Stimulated activated CD4-positive, alpha-beta T cell treated with anti-CD3 and anti-CD28 coated beads, TNF-alpha, amount 100 ng/mL, for 48 hours (primary cell): ENCODE measurements at regions not wholly inside any gene's neighbourhood (a gene's known extent, or its start where the extent isn't known, plus 50 kb on each side); places are given as distances from the start of the nearest gene placed in this dataset.
"Not testable (repeated sequence)": the region's sequence is repeated elsewhere in the genome, so short reads cannot be mapped to it uniquely, and the experiment has no call there.

ENCODE experiments used
- DNase-seq, 3 donors: peaks; one replicate each; pipeline ENCODE4 v3.0.0-alpha.2; 2020; ENCODE audit warnings: low read depth in 3 of 3

- DNase-seq: no peak
These were observed 137.5 kb downstream of the CCDC71L start for GRCh38 chr7:106523482-106523881.

DNA sequence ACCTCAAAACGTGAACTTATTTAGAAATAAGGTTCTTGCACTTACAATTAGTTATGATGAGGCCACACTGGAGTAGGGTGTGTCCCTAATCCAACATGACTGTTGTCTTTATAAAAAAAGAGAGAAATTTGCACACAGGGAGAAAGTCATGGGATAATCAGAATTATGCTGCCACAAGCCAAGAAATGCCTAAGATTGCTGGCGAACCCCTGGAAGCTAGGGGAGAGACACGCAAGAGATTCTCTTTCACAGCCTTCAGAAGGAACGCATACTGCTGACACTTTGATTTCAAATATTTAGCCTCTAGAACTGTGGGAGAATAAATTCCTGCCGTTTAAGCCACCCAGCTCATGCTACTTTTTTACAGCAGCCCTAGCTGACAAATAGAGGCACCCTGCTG, 138.3 kb downstream of the CCDC71L start:
- DNase-seq: no peak

- no peak for DNase-seq
These were observed 139.4 kb downstream of the CCDC71L start for GRCh38 chr7:106521541-106521940.

GRCh38 chr7:106520962-106521514, 139.9 kb downstream of the CCDC71L start:
- no peak for DNase-seq

- no peak for DNase-seq
These were observed 142.0 kb downstream of the CCDC71L start for GRCh38 chr7:106518967-106519366.

GRCh38 chr7:106518239-106518638, 142.7 kb downstream of the CCDC71L start:
- DNase-seq: no peak

DNA sequence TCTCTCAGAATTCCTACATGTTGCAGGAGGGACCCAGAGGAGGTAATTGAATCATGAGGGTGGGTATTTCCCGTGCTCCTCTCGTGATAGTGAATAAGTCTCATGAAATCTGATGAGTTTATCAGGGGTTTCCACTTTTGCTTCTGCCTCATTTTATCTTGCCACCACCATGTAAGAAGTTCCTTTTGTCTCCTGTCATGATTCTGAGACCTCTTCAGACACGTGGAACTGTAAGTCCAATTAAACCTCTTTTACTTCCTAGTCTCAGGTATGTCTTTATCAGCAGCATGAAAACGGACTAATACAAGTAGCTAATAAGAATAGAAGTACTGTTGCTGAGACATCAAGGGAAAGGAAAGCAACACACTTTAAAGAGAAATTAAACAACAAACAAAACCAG, 143.4 kb downstream of the CCDC71L start:
- DNase-seq: no peak

GRCh38 chr7:106515321-106515720, 145.6 kb downstream of the CCDC71L start:
- no peak for DNase-seq

DNA sequence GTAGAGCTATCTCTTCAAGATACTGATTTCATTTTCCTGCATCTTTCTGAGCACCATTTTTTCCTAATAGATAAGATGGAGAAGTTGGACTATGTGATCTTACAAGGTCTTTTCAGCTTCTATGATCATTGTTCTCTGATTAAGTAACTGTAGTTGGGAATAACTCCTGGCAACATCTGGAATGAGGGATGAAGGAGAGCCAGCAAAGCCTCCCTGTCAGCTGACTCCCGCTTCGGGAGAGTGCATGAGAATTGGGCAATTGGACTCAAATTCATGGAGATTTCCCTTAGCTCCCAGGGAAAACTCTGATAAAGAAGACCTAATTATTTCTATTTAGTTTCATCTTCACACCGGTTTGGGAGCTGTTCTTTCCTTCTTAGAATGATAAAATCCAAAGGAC, 146.1 kb downstream of the CCDC71L start:
- DNase-seq: no peak

- DNase-seq: no peak
These were observed 148.7 kb downstream of the CCDC71L start for GRCh38 chr7:106512217-106512616.

GRCh38 chr7:106504645-106505044, 156.3 kb downstream of the CCDC71L start:
- DNase-seq: no peak

- DNase-seq: no peak
These were observed 156.8 kb downstream of the CCDC71L start for GRCh38 chr7:106504207-106504606.

DNA sequence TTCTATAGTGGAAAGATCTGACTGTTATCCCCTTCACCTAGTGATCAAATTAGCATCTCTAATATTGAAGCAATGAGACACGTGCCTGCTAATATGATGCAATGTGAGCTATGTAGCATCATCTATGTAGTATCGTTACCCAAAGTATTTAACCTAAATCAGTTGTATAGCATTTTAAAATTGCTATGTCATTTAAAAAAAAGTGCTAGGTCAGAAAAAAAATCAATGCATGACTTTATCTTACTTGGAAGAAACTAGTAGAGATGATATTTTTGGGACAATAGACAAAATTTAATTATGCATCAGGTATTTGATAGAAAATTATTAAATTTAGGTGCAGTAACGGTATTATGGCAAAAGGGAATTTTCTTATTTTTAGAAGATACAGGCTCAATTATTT, 157.3 kb downstream of the CCDC71L start:
- no peak for DNase-seq

GRCh38 chr7:106501605-106502580, 159.1 kb downstream of the CCDC71L start:
- DNase-seq: no peak

DNA sequence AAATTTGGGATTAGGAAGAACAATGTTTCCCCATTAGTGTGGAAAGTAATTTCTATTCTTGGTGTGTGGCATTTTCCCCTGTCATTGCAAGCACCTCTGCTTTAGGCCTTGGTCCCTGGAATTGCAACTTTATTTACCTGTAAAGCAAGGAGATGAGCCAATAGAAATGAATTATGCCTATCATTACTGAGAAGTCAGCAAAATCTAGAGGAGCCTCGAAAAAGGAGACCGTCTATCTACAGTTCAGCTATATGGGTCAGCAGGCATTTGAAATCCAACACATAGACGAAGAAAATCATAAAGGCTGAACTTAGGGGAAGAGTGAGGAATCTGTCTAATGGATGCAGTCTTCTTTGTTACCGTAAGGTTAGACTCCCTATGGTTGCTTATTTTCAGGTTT, 161.1 kb downstream of the CCDC71L start:
- DNase-seq: no peak

DNA sequence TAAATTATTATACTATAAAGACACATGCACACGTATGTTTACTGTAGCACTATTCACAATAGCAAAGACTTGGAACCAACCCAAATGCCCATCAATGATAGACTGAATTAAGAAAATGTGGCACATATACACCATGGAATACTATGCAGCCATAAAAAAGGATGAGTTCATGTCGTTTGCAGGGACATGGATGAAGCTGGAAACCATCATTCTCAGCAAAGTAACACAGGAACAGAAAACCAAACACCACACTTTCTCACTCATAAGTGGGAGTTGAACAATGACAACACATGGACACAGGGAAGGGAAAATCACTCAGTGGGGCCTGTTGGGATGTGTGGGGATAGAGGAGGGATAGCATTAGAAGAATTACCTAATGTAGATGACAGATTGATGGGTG, 163.0 kb downstream of the CCDC71L start:
- DNase-seq: not testable (repeated sequence)

- no peak for DNase-seq
These were observed 167.8 kb downstream of the CCDC71L start for GRCh38 chr7:106493041-106493731.

DNA sequence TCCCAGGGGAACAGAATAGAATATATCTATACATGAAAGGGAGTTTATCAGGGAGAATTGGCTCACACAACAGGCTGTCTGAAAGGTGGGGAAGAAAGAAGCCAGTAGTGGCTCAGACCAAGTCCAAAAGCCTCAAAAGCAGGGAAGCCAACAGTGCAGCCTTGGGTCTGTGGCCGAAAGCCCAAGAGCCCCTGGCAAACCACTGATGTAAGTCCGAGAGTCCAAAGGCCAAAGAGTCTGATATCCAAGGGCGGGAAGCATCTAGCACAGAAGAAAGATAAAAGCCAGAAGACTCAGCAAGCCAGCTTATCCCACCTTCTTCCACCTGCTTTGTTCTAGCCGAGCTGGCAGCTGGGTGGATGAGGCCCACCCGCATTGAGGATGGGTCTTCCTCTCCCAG, 172.5 kb downstream of the CCDC71L start:
- no peak for DNase-seq

DNA sequence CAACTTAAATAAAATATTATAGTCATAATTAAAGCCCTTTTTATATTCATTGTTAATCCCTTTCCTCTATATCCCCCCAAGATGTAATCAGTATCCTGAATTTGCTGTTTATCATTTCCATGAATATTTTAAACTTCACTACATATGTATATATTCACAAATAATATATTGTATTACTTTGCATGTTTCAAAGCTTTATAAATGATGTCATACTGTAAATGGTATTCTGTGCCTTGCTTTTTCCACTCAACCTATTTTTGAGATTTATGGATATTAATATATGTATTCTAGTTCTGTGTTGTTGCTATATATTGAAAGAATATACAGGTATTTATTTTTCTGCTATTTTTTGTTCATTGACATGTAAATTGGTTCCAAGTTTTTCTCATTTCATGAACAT, 173.1 kb downstream of the CCDC71L start:
- DNase-seq: no peak

DNA sequence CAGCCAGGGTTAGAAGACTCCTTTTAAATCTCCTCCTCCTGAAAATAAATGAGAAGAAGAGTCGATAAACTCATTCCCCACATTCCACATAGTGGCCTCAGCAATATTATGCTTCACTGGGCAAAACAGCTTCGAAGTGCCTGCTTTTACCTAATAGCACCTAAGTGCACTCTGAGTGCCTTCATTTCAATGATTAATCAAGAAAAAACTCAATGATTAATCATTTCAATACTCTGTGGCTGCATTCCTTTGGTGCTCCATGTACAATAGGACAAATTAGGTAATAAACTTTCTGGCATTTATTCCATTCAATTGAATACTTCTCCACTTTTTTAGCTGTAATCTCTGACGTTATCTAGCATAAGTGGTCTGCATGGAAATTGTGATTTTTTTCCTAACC, 174.6 kb downstream of the CCDC71L start:
- DNase-seq: no peak

DNA sequence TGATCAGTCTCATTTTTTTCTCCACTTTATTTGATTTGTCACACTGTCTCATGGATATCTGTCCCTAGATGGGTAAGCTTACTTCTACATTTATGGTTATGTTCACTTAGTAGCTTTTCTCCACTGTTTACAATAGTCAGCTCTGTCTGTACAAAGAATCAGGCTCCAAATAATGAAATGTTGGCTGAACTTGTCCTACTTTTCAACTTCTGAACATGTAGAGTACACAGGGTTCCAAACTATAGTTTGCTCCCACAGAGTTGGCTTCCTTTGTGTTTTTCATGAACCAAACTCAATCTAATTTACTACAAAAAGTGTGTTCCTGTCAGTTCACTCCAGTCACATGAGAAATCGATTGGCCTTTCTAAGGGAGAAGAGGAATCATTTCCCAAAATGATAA, 175.0 kb downstream of the CCDC71L start:
- no peak for DNase-seq

DNA sequence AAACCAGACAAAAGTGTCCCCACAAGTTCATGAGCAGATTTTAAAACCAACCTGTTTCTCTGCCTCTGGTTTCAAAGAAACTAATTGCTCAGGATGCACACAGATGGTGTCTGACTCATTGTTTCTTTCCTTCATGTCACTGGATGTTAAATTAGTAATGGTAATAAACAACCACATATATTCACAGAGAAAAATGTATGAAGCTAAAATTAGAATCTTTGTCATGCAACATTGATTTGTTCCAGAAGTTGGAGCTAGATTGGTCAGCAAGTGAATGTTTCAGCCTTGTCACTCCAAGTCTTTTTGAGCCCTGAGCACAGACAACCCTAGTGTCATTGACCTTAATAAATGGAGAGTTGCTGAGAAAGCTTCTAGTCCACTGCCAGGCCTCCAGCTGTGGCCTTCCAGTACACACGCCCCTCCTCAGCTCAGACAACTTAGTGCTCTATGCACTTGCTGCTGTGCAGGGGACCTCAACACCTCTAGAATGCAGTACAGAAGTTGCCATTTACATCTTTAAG, 175.9 kb downstream of the CCDC71L start:
- no peak for DNase-seq

GRCh38 chr7:106484562-106484961, 176.4 kb downstream of the CCDC71L start:
- no peak for DNase-seq
